ENCODE measurements at regions not wholly inside any gene's neighbourhood (a gene's known extent, or its start where the extent isn't known, plus 50 kb on each side); places are given as distances from the start of the nearest gene placed in this dataset.
A peak's percentile ranks its signal among the peaks of the same experiment; 100 is the strongest.

DNA sequence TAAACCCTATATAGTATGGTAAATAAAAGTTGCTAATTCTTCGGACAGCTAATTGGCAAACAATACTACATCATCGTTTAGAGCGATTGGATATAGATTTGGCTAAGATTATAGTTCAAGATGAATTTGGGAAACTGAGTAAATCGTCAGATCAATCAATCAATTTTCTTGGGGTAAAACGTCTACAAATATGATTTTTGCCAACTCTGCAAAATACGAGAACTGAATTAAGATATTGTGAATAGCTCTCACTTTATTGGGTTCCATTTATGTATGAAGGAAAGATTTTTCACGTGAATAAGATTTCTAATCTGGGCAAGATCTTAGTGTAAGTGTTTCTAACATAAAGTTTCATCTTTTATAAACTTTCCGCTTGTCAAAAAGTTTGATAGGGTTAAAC is 132.9 kb upstream of the AGR3 start:
- Histone ChIP-seq H3K27ac (no peak overlapping the region), H3K4me3 (no peak overlapping the region), H3K36me3 (no peaks in the 10 kb centered on the region), H3K27me3 (no peaks in the 10 kb centered on the region), H3K9me3 (no peaks in the 10 kb centered on the region), H3K4me1 (peaks cover 23% of the 10 kb centered on the region)
- TF ChIP-seq, protein P1, sequence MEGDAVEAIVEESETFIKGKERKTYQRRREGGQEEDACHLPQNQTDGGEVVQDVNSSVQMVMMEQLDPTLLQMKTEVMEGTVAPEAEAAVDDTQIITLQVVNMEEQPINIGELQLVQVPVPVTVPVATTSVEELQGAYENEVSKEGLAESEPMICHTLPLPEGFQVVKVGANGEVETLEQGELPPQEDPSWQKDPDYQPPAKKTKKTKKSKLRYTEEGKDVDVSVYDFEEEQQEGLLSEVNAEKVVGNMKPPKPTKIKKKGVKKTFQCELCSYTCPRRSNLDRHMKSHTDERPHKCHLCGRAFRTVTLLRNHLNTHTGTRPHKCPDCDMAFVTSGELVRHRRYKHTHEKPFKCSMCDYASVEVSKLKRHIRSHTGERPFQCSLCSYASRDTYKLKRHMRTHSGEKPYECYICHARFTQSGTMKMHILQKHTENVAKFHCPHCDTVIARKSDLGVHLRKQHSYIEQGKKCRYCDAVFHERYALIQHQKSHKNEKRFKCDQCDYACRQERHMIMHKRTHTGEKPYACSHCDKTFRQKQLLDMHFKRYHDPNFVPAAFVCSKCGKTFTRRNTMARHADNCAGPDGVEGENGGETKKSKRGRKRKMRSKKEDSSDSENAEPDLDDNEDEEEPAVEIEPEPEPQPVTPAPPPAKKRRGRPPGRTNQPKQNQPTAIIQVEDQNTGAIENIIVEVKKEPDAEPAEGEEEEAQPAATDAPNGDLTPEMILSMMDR (IDR thresholded peaks at IDR 0.05) = no peak
- intact Hi-C loops (cut with DNase I) = no loop called here
- no peak for DNase-seq
- ATAC-seq = no peak

DNA sequence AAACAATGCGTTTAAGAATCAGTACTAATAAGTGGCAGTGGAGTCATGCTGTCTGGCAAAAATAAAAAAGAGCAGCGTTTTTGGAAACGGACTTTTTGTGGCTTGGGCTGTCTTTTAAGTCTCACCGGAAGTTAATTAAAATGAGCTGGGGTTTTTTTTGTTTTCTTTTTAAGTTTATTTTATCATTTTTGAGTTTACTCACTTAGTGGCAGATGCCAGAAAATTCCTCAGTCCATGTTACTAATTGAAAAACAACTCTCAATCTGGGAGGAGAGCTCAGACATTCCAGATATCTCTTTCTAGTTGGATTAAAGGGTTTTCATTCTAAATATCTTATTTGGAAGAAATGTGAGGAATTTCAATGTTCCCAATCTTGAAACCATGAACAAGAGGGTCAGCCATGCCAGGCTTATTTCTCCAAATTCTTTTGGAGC is 133.8 kb upstream of the AGR3 start:
- no peak for ATAC-seq
- intact Hi-C loops (cut with DNase I) = no loop called here
- peak overlapping the region; percentile 6 for H3K27ac ChIP-seq
- no peaks in the 10 kb centered on the region for H3K9me3 ChIP-seq
- no peaks in the 10 kb centered on the region for H3K36me3 ChIP-seq
- peaks cover 14% of the 10 kb centered on the region for H3K4me1 ChIP-seq
- DNase-seq = no peak
- H3K4me3 ChIP-seq = no peak overlapping the region
- TF ChIP-seq, protein P1 (IDR thresholded peaks at IDR 0.05) = no peak
- no peaks in the 10 kb centered on the region for H3K27me3 ChIP-seq

DNA sequence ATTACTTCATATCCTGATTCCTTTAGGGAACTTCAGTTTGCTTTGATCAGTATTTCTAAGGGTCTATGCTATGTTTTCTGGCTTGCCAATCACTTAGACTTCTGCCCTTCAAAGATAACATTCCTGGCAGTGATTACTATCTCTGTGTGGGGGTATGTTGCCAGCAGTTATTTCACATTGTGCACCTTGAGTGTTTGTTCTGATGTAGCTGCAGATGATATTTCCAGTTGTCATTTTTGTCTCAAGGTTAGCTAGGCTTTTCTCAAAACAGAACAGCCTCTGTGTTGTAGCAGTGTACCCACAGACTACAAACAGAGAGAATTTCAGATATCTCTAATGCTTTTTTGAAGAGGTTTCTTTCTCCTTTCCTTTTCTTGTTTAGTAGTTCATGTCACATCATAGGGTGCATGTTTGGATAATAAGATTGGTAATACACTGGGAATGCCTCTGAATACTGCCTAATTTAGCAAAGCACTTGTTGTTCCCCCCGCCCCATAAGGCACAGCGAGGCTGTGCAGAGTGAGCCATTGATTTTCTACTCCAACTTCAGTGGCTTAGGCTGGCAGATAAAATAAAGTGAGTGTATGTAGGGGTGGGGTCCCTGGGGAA is 134.7 kb upstream of the AGR3 start:
- H3K36me3 ChIP-seq = no peaks in the 10 kb centered on the region
- peaks cover 12% of the 10 kb centered on the region for H3K4me1 ChIP-seq
- no peak for DNase-seq
- H3K27ac ChIP-seq = no peak overlapping the region
- TF ChIP-seq, protein P1 (IDR thresholded peaks at IDR 0.05) = no peak
- H3K27me3 ChIP-seq = no peaks in the 10 kb centered on the region
- intact Hi-C loops (cut with DNase I) = no loop called here
- ATAC-seq = no peak
- H3K4me3 ChIP-seq = no peak overlapping the region
- H3K9me3 ChIP-seq = no peaks in the 10 kb centered on the region

DNA sequence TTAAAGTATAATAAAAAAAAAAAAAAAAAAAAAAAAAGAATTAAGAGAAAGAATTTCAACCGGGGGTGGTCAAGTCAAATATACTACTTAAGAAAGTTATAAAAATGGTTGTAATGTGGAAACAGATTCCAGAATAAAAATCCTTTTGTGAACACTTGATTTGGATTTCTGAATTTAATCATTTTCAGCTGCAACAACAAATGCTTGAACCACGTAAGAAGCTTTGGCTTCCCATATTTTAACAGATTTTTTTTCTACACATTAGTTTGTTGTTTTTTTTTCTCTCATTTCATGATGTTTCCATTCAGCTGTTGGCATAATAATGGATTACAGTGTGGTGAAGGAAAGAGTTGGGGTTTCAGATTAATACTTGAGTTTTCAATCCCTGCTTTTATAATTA is 137.3 kb upstream of the AGR3 start:
- no peaks in the 10 kb centered on the region for H3K36me3 ChIP-seq
- ATAC-seq = no peak

DNA sequence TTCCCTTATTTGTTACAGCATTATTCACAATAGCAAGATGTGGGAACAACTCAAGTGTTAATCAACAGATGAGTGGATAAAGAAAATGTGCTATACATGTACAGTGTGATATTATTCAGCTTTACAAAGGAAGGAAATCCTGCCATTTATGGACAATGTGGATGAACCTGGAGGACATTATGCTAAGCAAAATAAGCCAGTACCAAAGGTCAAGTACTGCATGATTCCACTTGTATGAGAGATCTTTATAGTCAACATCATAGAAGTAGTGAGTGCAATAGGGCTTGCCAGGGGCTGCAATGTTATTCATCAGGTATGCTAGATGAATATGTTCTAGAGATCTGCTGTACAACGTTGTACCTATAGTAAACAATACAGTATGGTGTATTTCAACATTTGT is 138.5 kb upstream of the AGR3 start:
- no peaks in the 10 kb centered on the region for H3K36me3 ChIP-seq
- no peaks in the 10 kb centered on the region for H3K27me3 ChIP-seq
- intact Hi-C loops (cut with DNase I) = no loop called here
- H3K27ac ChIP-seq = no peak overlapping the region
- no peak overlapping the region for H3K4me3 ChIP-seq
- H3K4me1 ChIP-seq = peaks cover 12% of the 10 kb centered on the region
- ATAC-seq = no peak
- no peak for DNase-seq
- no peaks in the 10 kb centered on the region for H3K9me3 ChIP-seq
- TF ChIP-seq, protein P1 (IDR thresholded peaks at IDR 0.05) = no peak

More for the DNA sequence above, 137.3 kb upstream of the AGR3 start:
- TF ChIP-seq, protein P1 (IDR thresholded peaks at IDR 0.05) = no peak
- H3K4me1 ChIP-seq = peaks cover 12% of the 10 kb centered on the region
- no peaks in the 10 kb centered on the region for H3K9me3 ChIP-seq
- no peak overlapping the region for H3K4me3 ChIP-seq
- no peaks in the 10 kb centered on the region for H3K27me3 ChIP-seq
- intact Hi-C loops (cut with DNase I) = no loop called here
- no peak overlapping the region for H3K27ac ChIP-seq
- DNase-seq = no peak

DNA sequence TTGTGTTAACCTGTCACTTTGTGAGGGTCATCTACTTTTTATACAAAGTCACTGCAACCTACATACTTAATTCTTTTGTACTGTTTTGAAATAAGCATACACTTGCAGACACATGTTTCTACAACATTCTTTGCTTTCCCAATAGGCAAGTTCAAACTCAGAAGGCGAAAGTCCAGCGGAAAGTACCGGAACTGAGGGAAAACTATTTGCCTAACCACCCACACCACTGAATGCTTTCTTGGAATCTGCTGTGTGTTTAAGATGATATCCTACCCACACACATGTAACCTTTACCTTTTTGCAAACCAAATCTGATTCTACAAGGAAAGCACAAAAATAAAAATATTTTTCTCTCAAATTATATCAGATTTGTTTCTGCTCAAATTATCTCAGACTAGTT is 139.4 kb upstream of the AGR3 start:
- H3K27ac ChIP-seq = no peak overlapping the region

More for the DNA sequence above, 139.4 kb upstream of the AGR3 start:
- intact Hi-C loops (cut with DNase I) = no loop called here
- DNase-seq (no peak), ATAC-seq (peak; percentile 68)
- Histone ChIP-seq H3K4me3 (no peak overlapping the region), H3K4me1 (peaks cover 5% of the 10 kb centered on the region), H3K9me3 (no peaks in the 10 kb centered on the region), H3K36me3 (no peaks in the 10 kb centered on the region), H3K27me3 (no peaks in the 10 kb centered on the region)
- TF ChIP-seq, protein P1 (IDR thresholded peaks at IDR 0.05) = no peak
